ENCODE measurements at regions not wholly inside any gene's neighbourhood (a gene's known extent, or its start where the extent isn't known, plus 50 kb on each side); places are given as distances from the start of the nearest gene placed in this dataset.

DNA sequence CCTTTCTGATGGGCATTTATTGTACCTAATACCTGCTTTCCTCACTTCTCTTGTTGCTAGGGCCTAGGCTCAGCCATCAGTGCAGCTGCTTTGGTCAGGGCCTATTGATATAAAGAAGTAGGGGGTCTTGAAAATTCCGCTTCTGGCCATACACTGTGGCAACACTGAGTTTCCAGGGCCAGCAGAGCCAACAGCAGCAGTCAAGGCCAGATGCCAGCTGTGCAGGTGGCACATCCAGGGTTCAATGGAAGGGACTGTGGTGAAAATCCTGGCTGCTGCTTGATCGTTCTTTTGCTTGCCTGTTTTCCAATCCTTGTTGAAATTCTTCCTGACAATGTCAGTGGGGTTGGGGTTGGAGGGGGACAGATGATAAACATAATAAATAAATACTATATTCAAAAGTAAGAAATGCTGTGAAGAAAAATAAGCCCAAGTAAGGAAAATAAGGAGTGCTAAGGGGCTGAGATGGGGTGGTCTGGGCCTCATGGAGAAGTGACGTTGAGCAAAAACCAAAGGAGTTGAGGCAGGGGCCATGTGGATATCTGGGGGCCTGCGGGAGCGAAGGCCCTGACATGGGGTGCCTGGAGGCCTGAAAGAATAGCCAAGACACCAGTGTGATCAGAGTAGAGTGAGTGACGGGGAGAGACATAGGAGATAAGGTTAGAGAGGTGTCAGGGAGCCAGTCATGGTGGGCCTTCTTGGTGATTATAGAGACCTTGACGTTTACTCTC, 91.0 kb upstream of the ALDH1B1 start:
- Histone ChIP-seq H3K9me3 (ENCODE audit: control insufficient read depth in 5 of 5, low read length in 5 of 5) (no peaks in the 10 kb centered on the region), H3K36me3 (ENCODE audit: control insufficient read depth in 5 of 5, insufficient read depth in 5 of 5, low read length in 5 of 5) (no peaks in the 10 kb centered on the region), H3K27ac (ENCODE audit: low read depth, low read length) (no peak overlapping the region), H3K9ac (ENCODE audit: low read length in 5 of 5) (no peak overlapping the region), H3K4me1 (ENCODE audit: control insufficient read depth in 5 of 5, insufficient read depth in 5 of 5, low read length in 5 of 5) (peaks cover 0 to 5% (median 0%) of the 10 kb centered on the region in 5 donors), H3K27me3 (ENCODE audit: control insufficient read depth in 5 of 5, insufficient read depth in 4 of 5, low read length in 5 of 5) (no peaks in the 10 kb centered on the region), H3K4me3 (ENCODE audit: low read depth in 1 of 5, low read length in 5 of 5) (no peak overlapping the region)

DNA sequence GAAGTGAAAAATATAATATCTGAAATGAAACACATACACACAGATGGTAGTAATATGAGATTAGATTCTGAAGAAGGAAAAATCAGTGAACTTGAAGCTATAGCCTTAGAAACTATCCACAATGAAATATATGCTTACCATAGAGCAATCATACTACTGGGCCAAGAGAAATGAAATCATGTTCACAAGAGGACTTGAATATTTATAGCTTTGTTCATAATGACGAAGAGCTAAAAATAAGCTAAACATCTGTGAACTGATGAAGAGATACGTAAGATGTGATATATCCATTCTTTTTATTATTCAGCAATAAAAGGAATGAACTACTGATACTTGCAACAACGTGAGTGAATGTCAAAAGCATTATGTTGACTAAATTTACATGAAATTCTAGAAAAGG, 92.6 kb upstream of the ALDH1B1 start:
- Histone ChIP-seq H3K27ac (ENCODE audit: low read depth, low read length) (no peak overlapping the region), H3K27me3 (ENCODE audit: control insufficient read depth in 5 of 5, insufficient read depth in 4 of 5, low read length in 5 of 5) (no peaks in the 10 kb centered on the region), H3K9ac (ENCODE audit: low read length in 5 of 5) (no peak overlapping the region), H3K36me3 (ENCODE audit: control insufficient read depth in 5 of 5, insufficient read depth in 5 of 5, low read length in 5 of 5) (no peaks in the 10 kb centered on the region), H3K4me1 (ENCODE audit: control insufficient read depth in 5 of 5, insufficient read depth in 5 of 5, low read length in 5 of 5) (peaks cover 0 to 6% (median 2%) of the 10 kb centered on the region in 5 donors), H3K9me3 (ENCODE audit: control insufficient read depth in 5 of 5, low read length in 5 of 5) (no peaks in the 10 kb centered on the region), H3K4me3 (ENCODE audit: low read depth in 1 of 5, low read length in 5 of 5) (no peak overlapping the region)

DNA sequence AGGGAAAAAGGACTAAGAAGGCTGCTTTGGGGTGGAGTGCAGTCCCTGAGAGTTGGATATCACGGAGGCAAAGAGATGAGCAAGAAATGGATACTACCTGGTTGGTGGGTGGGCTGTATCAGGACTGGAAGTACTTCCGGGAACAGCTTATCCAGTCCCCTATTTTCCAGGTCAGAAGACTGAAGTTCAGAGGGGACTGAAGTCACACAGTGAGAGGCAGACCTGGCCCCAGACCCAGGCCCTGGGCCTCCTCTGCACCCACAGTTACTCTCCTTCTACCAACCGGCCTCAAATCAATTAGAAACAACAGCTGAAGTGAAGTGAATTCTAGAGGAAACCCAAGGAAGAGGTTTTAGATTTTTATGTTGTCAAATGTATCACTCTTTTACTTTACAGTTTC, 93.6 kb upstream of the ALDH1B1 start:
- Histone ChIP-seq H3K4me3 (ENCODE audit: low read depth in 1 of 5, low read length in 5 of 5) (no peak overlapping the region), H3K27me3 (ENCODE audit: control insufficient read depth in 5 of 5, insufficient read depth in 4 of 5, low read length in 5 of 5) (no peaks in the 10 kb centered on the region), H3K27ac (ENCODE audit: low read depth, low read length) (no peak overlapping the region), H3K9ac (ENCODE audit: low read length in 5 of 5) (no peak overlapping the region), H3K36me3 (ENCODE audit: control insufficient read depth in 5 of 5, insufficient read depth in 5 of 5, low read length in 5 of 5) (no peaks in the 10 kb centered on the region), H3K9me3 (ENCODE audit: control insufficient read depth in 5 of 5, low read length in 5 of 5) (no peaks in the 10 kb centered on the region), H3K4me1 (ENCODE audit: control insufficient read depth in 5 of 5, insufficient read depth in 5 of 5, low read length in 5 of 5) (peaks cover 0 to 16% (median 12%) of the 10 kb centered on the region in 5 donors)

DNA sequence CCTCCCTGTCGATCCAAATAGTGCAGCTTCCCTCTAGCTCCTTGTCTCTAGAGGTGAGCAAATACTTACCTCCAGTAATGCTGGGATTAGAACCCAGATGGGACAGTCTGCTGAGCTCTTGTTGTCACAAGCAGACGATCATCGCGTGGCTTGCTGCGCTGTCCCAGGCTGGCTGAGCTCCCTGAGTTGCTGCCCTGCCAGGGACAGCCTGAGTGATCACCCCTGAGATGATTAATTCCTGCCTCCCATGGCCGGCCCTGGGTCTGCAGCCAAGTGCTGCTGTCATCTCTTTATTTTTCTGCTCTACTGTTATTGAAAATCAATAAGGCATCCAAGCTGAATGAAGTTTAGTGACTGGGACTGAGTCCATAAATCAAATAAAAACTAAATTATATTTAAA, 94.0 kb upstream of the ALDH1B1 start:
- Histone ChIP-seq H3K36me3 (ENCODE audit: control insufficient read depth in 5 of 5, insufficient read depth in 5 of 5, low read length in 5 of 5) (no peaks in the 10 kb centered on the region), H3K27me3 (ENCODE audit: control insufficient read depth in 5 of 5, insufficient read depth in 4 of 5, low read length in 5 of 5) (no peaks in the 10 kb centered on the region), H3K9me3 (ENCODE audit: control insufficient read depth in 5 of 5, low read length in 5 of 5) (no peaks in the 10 kb centered on the region), H3K9ac (ENCODE audit: low read length in 5 of 5) (no peak overlapping the region), H3K27ac (ENCODE audit: low read depth, low read length) (no peak overlapping the region), H3K4me3 (ENCODE audit: low read depth in 1 of 5, low read length in 5 of 5) (no peak overlapping the region), H3K4me1 (ENCODE audit: control insufficient read depth in 5 of 5, insufficient read depth in 5 of 5, low read length in 5 of 5) (peaks cover 0 to 20% (median 15%) of the 10 kb centered on the region in 5 donors)

DNA sequence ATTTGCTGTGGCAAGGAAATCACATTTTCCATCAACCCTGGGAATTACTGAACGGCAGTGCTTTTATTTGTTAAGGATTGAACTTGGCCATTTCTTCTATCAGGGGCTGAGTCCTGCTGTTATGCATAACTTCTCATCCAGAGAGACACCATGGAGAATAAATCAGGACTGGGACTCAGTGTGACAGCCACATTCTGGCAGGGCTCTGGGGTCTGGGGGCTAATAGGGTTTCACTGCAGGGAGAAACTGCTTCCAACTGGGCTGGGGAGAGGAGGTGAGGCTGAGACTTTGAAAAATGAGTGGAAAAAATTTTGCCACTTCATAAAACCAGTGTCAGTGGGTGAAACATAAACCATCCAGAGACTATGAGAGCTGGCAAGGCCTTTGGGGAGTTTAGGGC, 95.7 kb upstream of the ALDH1B1 start:
- Histone ChIP-seq H3K36me3 (ENCODE audit: control insufficient read depth in 5 of 5, insufficient read depth in 5 of 5, low read length in 5 of 5) (no peaks in the 10 kb centered on the region), H3K9me3 (ENCODE audit: control insufficient read depth in 5 of 5, low read length in 5 of 5) (no peaks in the 10 kb centered on the region), H3K27ac (ENCODE audit: low read depth, low read length) (no peak overlapping the region), H3K4me1 (ENCODE audit: control insufficient read depth in 5 of 5, insufficient read depth in 5 of 5, low read length in 5 of 5) (peaks cover 0 to 21% (median 15%) of the 10 kb centered on the region in 5 donors), H3K27me3 (ENCODE audit: control insufficient read depth in 5 of 5, insufficient read depth in 4 of 5, low read length in 5 of 5) (no peaks in the 10 kb centered on the region), H3K4me3 (ENCODE audit: low read depth in 1 of 5, low read length in 5 of 5) (no peak overlapping the region), H3K9ac (ENCODE audit: low read length in 5 of 5) (no peak overlapping the region)

GRCh38 chr9:38295764-38296163, 96.7 kb upstream of the ALDH1B1 start:
- H3K27ac ChIP-seq (ENCODE audit: low read depth, low read length), result no peak overlapping the region
- no peaks in the 10 kb centered on the region for H3K36me3 ChIP-seq (ENCODE audit: control insufficient read depth in 5 of 5, insufficient read depth in 5 of 5, low read length in 5 of 5)
- H3K4me3 ChIP-seq (ENCODE audit: low read depth in 1 of 5, low read length in 5 of 5), result no peak overlapping the region
- H3K9me3 ChIP-seq (ENCODE audit: control insufficient read depth in 5 of 5, low read length in 5 of 5), result no peaks in the 10 kb centered on the region
- H3K27me3 ChIP-seq (ENCODE audit: control insufficient read depth in 5 of 5, insufficient read depth in 4 of 5, low read length in 5 of 5), result no peaks in the 10 kb centered on the region
- H3K4me1 ChIP-seq (ENCODE audit: control insufficient read depth in 5 of 5, insufficient read depth in 5 of 5, low read length in 5 of 5), result peaks cover 0 to 21% (median 15%) of the 10 kb centered on the region in 5 donors
- H3K9ac ChIP-seq (ENCODE audit: low read length in 5 of 5), result no peak overlapping the region

- H3K27ac ChIP-seq (ENCODE audit: low read depth, low read length), result no peak overlapping the region
- no peak overlapping the region for H3K4me3 ChIP-seq (ENCODE audit: low read depth in 1 of 5, low read length in 5 of 5)
- H3K4me1 ChIP-seq (ENCODE audit: control insufficient read depth in 5 of 5, insufficient read depth in 5 of 5, low read length in 5 of 5), result peaks cover 0 to 21% (median 15%) of the 10 kb centered on the region in 5 donors
- H3K9me3 ChIP-seq (ENCODE audit: control insufficient read depth in 5 of 5, low read length in 5 of 5), result no peaks in the 10 kb centered on the region
- H3K36me3 ChIP-seq (ENCODE audit: control insufficient read depth in 5 of 5, insufficient read depth in 5 of 5, low read length in 5 of 5), result no peaks in the 10 kb centered on the region
- H3K9ac ChIP-seq (ENCODE audit: low read length in 5 of 5), result no peak overlapping the region
- H3K27me3 ChIP-seq (ENCODE audit: control insufficient read depth in 5 of 5, insufficient read depth in 4 of 5, low read length in 5 of 5), result no peaks in the 10 kb centered on the region
Measured at GRCh38 chr9:38294220-38294960, 98.1 kb upstream of the ALDH1B1 start.

GRCh38 chr9:38293022-38293421, 99.5 kb upstream of the ALDH1B1 start:
- Histone ChIP-seq H3K4me1 (ENCODE audit: control insufficient read depth in 5 of 5, insufficient read depth in 5 of 5, low read length in 5 of 5) (peaks cover 0 to 17% (median 11%) of the 10 kb centered on the region in 5 donors), H3K9ac (ENCODE audit: low read length in 5 of 5) (no peak overlapping the region), H3K27ac (ENCODE audit: low read depth, low read length) (no peak overlapping the region), H3K27me3 (ENCODE audit: control insufficient read depth in 5 of 5, insufficient read depth in 4 of 5, low read length in 5 of 5) (no peaks in the 10 kb centered on the region), H3K9me3 (ENCODE audit: control insufficient read depth in 5 of 5, low read length in 5 of 5) (no peaks in the 10 kb centered on the region), H3K4me3 (ENCODE audit: low read depth in 1 of 5, low read length in 5 of 5) (no peak overlapping the region), H3K36me3 (ENCODE audit: control insufficient read depth in 5 of 5, insufficient read depth in 5 of 5, low read length in 5 of 5) (no peaks in the 10 kb centered on the region)

- Histone ChIP-seq H3K36me3 (ENCODE audit: control insufficient read depth in 5 of 5, insufficient read depth in 5 of 5, low read length in 5 of 5) (no peaks in the 10 kb centered on the region), H3K9ac (ENCODE audit: low read length in 5 of 5) (no peak overlapping the region), H3K4me3 (ENCODE audit: low read depth in 1 of 5, low read length in 5 of 5) (no peak overlapping the region), H3K27ac (ENCODE audit: low read depth, low read length) (no peak overlapping the region), H3K27me3 (ENCODE audit: control insufficient read depth in 5 of 5, insufficient read depth in 4 of 5, low read length in 5 of 5) (no peaks in the 10 kb centered on the region), H3K9me3 (ENCODE audit: control insufficient read depth in 5 of 5, low read length in 5 of 5) (no peaks in the 10 kb centered on the region), H3K4me1 (ENCODE audit: control insufficient read depth in 5 of 5, insufficient read depth in 5 of 5, low read length in 5 of 5) (peaks cover 0 to 17% (median 11%) of the 10 kb centered on the region in 5 donors)
Measured at GRCh38 chr9:38292480-38292879, 100.0 kb upstream of the ALDH1B1 start.

- no peak overlapping the region for H3K4me3 ChIP-seq (ENCODE audit: low read depth in 1 of 5, low read length in 5 of 5)
- no peaks in the 10 kb centered on the region for H3K36me3 ChIP-seq (ENCODE audit: control insufficient read depth in 5 of 5, insufficient read depth in 5 of 5, low read length in 5 of 5)
- no peaks in the 10 kb centered on the region for H3K27me3 ChIP-seq (ENCODE audit: control insufficient read depth in 5 of 5, insufficient read depth in 4 of 5, low read length in 5 of 5)
- no peak overlapping the region for H3K27ac ChIP-seq (ENCODE audit: low read depth, low read length)
- H3K9me3 ChIP-seq (ENCODE audit: control insufficient read depth in 5 of 5, low read length in 5 of 5), result no peaks in the 10 kb centered on the region
- peaks cover 0 to 15% (median 10%) of the 10 kb centered on the region in 5 donors for H3K4me1 ChIP-seq (ENCODE audit: control insufficient read depth in 5 of 5, insufficient read depth in 5 of 5, low read length in 5 of 5)
- H3K9ac ChIP-seq (ENCODE audit: low read length in 5 of 5), result no peak overlapping the region
Measured at GRCh38 chr9:38289866-38290245, 102.6 kb upstream of the ALDH1B1 start.

Measured in subcutaneous abdominal adipose tissue (tissue), 5 donors.